Left forelimb (tissue), 1 donor: ENCODE measurements at regions not wholly inside any gene's neighbourhood (a gene's known extent, or its start where the extent isn't known, plus 50 kb on each side); places are given as distances from the start of the nearest gene placed in this dataset.
"Not testable (repeated sequence)": the region's sequence is repeated elsewhere in the genome, so short reads cannot be mapped to it uniquely, and the experiment has no call there.

Source experiments
- DNase-seq: peaks from one replicate; pipeline ENCODE4 v3.0.0-alpha.2; 2018; ENCODE audit warnings: low spot score

DNA sequence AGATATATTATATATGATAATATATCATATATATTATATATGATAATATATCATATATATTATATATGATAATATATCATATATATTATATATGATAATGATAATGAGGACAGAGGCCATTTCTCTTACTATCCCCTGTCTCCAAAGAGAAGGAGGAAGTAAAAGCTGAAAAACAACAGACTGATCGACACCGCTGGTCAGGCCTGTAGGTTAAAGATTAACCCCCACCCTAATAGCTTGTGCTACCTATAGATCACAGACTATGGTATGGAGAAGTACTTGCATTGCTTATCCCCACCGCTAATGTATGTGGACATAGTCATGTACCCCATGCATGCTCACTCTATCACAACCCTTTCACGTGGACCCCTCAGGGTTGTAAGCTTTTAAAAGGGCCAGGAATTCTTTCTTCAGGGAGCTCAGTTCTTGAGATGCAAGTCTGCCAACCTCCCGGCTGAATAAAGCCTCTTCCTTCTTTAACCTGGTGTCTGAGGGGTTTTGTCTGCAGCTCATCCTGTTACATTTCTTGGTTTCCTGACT is 786.1 kb upstream of the TMEM132C start:
- DNase-seq, result no peak

- DNase-seq, result no peak
These were observed 784.0 kb upstream of the TMEM132C start for GRCh38 chr12:127482950-127483349.

DNA sequence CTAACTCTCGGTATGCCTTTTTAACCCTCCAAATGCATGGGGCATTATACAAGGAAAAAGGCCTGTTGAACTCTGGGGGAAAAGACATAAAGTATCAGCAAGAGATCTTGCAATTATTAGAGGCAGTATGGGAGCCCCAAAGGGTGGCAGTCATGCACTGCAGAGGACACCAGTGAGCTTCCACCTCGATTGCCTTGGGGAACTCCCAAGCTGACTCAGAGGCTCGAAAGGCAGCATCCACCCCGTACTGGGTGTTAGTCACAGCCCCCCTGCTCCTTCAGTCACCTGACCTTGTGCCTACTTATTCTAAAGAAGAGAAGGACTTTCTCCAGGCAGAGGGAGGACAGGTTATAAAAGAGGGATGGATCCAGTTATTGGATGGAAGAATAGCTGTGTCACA is 781.4 kb upstream of the TMEM132C start:
- DNase-seq, result no peak

- DNase-seq, result no peak
These were observed 779.9 kb upstream of the TMEM132C start for GRCh38 chr12:127487031-127487430.

DNA sequence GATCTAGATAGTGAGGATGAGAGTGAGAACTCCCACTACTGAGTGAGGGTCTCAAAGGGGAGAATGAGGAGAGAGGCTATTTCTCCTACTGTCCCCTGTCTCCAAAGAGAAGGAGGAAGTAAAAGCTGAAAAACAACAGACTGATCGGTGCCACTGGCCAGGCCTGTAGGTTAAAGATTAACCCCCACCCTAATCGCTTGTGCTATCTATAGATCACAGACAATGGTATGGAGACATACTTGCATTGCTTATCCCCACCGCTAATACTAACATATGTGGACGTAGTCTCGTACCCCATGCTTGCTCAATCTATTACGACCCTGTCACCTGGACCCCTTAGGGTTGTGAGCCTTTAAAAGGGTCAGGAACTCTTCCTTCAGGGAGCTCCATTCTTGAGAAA is 777.9 kb upstream of the TMEM132C start:
- DNase-seq, result no peak

- DNase-seq, result no peak
These were observed 771.7 kb upstream of the TMEM132C start for GRCh38 chr12:127494961-127495915.

- DNase-seq, result no peak
These were observed 770.7 kb upstream of the TMEM132C start for GRCh38 chr12:127496255-127496654.

GRCh38 chr12:127500512-127501035 is 766.4 kb upstream of the TMEM132C start:
- no peak for DNase-seq

DNA sequence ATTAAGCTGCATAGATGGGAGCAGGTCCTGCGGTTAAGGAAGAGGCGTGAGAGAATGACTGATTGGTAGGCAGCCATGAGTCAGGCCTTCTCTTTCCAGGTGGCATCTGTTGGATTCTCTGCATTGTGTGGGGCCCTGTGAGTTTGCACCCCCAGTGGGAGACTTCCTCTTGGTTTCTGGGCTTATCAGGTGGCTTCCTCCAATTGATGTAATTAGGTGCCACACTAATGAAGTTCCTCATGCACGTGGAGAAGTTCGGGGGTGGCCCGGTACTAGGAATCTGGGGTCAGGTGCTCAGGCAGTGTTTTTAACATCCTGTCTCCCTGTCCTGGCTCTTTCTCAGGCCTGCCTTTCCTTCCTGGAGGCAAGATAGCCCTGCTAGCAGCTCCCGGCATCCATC is 765.1 kb upstream of the TMEM132C start:
- DNase-seq, result no peak

DNA sequence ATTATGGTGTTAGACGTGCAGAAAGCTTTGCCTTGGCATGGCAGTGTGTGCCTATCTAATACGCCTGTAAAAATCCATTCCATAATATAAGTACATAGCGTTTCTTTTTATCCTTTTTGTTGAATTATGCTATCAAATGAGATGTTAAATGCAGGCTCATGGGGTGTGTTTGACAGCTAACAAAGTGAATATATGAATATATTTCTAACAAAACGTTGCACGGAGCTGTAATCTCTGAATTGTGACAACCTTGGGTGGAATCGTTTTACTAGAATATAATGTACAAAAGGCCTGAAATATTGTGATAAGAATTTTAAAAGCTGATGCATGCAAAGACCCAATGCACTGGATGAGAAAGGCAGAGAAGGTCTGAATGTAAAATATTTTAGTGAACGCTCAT is 763.7 kb upstream of the TMEM132C start:
- DNase-seq, result no peak

DNA sequence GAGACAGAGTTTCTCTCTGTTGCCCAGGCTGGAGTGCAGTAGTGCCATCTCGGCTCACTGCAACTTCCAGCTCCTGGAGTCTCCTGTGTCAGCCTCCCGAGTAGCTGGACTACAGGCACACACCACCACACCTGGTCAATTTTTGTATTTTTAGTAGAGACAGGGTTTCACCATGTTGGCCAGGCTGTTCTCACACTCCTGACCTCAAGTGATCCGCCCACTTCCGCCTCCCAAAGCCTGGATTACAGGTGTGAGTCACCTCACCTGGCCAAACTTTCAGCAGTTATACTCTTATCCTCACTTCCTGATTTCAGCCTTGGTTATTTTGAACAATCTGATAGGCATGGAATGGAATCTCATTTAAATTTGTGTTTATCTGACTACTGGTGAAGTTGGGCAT is 763.0 kb upstream of the TMEM132C start:
- not testable (repeated sequence) for DNase-seq

DNA sequence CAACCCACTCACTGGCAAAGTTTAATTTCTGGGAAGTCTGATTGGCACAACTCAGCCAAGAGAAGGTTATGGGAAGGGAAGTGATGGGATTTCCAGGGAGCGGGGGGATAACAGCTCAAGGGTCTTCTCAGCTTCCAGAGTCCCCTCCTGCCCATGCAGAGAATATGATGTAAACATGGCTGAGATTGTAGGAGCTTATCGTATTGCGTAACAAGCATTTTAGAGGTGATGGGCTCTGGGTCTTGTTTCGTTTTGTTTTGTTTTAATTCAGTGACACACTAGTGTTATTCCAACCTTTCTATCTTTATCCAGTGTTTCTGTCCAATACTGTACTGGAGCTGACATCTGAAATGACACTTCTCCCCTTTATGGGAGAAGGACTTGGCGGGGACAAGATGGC is 762.1 kb upstream of the TMEM132C start:
- DNase-seq, result no peak

DNA sequence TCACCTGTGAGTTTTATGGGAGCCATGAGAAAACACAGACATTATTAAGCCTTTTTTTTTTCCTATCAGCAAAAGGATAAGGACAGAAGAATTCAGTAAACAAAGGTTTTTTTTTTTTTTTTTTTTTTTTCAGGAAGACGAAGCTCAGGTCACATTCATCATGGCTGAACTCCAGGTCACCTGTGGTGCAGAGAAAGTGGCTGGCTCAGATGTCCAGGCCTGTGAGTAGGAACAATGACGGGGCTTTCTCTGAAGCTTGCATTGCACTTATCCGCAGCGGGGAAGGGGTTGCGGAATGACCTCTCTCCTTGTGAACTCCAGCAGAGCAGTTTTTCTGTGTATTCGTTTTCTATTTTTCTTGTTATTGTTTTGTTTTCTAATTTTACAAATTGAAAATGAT is 759.6 kb upstream of the TMEM132C start:
- DNase-seq, result no peak

- DNase-seq, result no peak
These were observed 757.7 kb upstream of the TMEM132C start for GRCh38 chr12:127509066-127509778.

GRCh38 chr12:127515941-127516340 is 751.0 kb upstream of the TMEM132C start:
- no peak for DNase-seq

DNA sequence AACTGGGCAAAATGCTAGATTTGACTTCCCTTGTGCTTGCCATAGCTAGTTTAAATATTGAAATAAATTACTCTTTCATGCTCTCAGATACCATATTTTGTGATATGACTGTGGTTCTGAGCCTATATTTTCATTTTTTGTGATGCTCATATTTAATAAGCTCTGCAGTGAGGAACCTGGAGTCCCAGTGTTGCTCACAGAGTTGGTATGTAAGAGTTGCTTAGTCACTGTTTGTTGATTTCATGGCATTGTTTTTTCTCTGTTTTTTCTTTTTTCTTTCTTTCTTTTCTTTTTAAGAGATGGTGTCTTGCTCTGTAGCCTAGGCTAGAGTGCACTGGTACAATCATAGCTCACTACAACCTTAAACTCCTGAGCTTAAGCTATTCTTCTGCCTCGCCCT is 750.5 kb upstream of the TMEM132C start:
- DNase-seq, result no peak

DNA sequence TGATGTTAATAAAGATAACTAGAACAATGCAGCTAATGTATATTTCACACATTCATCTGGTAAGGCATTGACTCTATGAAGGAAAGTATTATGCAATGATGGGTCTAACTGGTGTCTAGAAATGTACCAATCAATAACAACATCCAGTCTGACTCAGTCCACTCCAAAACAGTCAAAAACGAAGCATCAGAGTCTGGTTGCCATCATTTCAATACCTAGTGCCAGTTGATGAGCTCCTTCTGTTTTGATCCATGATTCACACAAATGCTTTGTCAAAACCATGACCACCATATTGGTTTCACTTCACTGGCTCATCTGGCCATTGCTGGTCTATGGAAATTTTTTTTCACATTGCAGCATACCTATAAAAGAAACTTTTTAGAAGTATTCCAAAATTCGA is 747.2 kb upstream of the TMEM132C start:
- DNase-seq, result no peak

- DNase-seq, result no peak
These were observed 740.0 kb upstream of the TMEM132C start for GRCh38 chr12:127526925-127527324.

DNA sequence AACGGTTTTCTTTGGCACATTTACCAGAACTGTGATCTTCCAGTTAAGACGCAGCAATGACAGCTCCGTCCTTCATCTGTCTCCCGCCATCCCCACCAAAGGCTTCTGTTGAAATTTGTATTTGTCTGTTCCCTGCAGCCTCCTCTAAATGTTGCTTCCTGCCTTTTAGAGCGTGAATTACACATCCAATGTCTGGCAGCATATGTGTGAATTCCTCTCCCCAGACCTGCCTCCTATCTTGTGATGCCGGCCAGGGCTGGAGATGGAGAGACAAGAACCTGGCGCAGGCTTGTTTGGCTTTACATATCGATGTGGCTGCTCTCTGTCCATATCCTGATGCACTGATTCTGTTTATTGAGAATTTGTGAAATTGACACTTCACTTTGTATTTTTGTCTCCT is 738.4 kb upstream of the TMEM132C start:
- no peak for DNase-seq

DNA sequence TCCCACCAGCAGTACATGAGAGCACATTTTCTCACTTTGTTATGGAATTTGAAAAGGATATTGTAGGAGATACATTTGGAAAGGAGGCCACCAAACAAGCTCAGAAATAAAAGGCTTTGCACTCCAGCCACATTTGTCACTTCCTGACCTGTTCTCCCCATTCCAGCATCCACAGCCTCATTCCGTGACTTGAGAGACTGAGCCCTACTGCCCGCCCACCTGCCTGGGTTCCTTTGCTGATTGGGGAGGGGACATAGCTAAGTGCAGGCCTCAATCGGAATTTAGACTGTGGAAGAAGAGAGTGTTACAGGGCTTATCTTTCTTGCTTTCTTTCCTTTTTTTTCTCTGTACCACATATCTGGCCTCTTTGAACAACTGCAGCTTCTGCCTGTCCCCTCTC is 735.4 kb upstream of the TMEM132C start:
- DNase-seq, result no peak

GRCh38 chr12:127533353-127533752 is 733.6 kb upstream of the TMEM132C start:
- DNase-seq, result no peak

DNA sequence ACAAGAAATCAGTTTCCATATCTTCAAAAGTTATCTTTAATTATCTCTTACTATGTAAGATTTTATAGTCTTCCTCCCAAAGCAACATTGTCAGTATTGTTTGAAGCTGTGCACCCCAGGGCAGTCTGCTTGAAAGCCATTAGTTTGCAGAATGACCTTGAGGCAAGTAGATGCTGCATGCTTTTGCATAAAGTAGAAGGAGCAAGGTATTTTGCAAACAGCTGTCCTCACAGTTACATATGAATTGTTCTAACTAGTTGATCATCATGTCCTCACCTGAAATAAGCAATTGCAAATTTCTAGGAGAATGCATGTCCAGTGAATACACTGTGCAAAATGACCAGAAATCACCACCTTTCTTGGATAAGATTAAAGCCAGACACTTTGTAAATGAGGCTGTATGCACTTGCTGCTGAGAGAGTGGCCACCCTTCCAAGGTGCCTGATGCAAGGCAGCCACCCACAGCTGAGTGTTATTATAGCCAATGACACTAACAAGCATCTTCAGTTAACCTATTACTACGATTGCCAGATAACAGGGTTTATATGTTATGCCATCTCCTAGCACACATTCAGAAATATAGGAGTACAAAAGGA is 730.0 kb upstream of the TMEM132C start:
- DNase-seq, result no peak
